ENCODE measurements at regions not wholly inside any gene's neighbourhood (a gene's known extent, or its start where the extent isn't known, plus 50 kb on each side); places are given as distances from the start of the nearest gene placed in this dataset.

DNA sequence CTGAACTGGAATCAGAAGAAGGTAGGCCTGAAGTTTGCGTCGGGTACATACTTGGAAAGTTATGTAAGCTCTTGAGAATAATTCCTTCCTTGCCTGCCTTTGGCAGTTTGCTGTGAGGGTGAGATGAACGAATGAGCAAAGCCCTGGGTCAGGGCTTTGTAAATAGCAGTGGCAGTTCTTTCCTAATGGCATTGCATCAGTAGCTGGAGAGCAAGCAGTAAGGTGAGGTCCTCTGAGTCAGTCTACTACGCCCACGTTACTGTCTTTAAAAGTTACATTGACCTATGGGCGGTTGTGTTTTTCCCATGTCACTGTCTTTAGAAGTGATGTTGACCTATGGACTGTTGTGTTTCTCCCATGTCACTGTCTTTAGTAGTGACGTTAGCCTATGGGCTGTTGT lies 179.1 kb upstream of the E2F8 start:
- TF ChIP-seq RAD21 (IDR thresholded peaks at IDR 0.05; ENCODE audit: low read depth) (no peak), TCF12 (IDR thresholded peaks at IDR 0.05; ENCODE audit: low read depth) (no peak), EGR1 (IDR thresholded peaks at IDR 0.05) (no peak), EP300 (IDR thresholded peaks at IDR 0.05; ENCODE audit: borderline replicate concordance) (no peak)
- TF ChIP-seq, protein P1, sequence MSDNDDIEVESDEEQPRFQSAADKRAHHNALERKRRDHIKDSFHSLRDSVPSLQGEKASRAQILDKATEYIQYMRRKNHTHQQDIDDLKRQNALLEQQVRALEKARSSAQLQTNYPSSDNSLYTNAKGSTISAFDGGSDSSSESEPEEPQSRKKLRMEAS (IDR thresholded peaks at IDR 0.05) = no peak

Measured in Ishikawa (cell line).